GM12878 (cell line): ENCODE measurements at regions not wholly inside any gene's neighbourhood (a gene's known extent, or its start where the extent isn't known, plus 50 kb on each side); places are given as distances from the start of the nearest gene placed in this dataset.

Source experiments
- ATAC-seq: fragments of 200-7000 bp; cut with Tn5 transposase; 3 replicates; pipeline ENCODE4 v1.9.1; 2020; ENCODE audit warnings: mild to moderate bottlenecking, moderate library complexity
- BruUV-seq: library from RNA; stranded (reverse); fragments of 400-500 nt; replicated peaks from 2 replicates; lab custom pipeline; 2021; lab: Mats Ljungman, UMichigan
- CTCF ChIA-PET: fragments of 300-600 bp; sonication (Branson Sonifier 250); formaldehyde crosslinking; extraction: SDS; loops from one replicate; lab custom pipeline; 2021; ENCODE audit warnings: inconsistent platforms; lab: Yijun Ruan, JAX
- POLR2A ChIA-PET: fragments of 350-600 bp; formaldehyde crosslinking; extraction: SDS; loops from one replicate; lab custom pipeline; 2021; ENCODE audit warnings: inconsistent platforms; lab: Charles Lee
- RAD21 ChIA-PET: fragments of 300-600 bp; sonication (Branson Sonifier 250); formaldehyde crosslinking; loops from one replicate; lab custom pipeline; 2023; ENCODE audit warnings: antibody characterized with exemption; ENCODE audit not compliant: unreplicated experiment; lab: Charles Lee
- SMC1A ChIA-PET: fragments of 300-600 bp; sonication (Branson Sonifier 250); formaldehyde crosslinking; loops from one replicate; lab custom pipeline; 2023; ENCODE audit not compliant: unreplicated experiment, uncharacterized antibody; lab: Charles Lee
- DNase-seq: peaks from one replicate; pipeline ENCODE4 v3.0.0-alpha.2; 2011; ENCODE audit warnings: low read depth, low spot score
- FAIRE-seq: peaks from 3 replicates; lab custom pipeline; 2011; peaks lifted over from hg19 to GRCh38; lab: Jason Lieb, UNC
- H2AFZ ChIP-seq: 2 replicates; pipeline ENCODE4 v1.6.0; 2011; ENCODE audit warnings: low read depth, low read length, control low read depth; ENCODE audit not compliant: control insufficient read depth
- H3K27ac ChIP-seq: 2 replicates; pipeline ENCODE4 v1.5.1; 2011; ENCODE audit warnings: control low read depth; ENCODE audit not compliant: control insufficient read depth, insufficient read depth
- H3K27me3 ChIP-seq, 2 experiments: replicated peaks in 1 of 2; 2 replicates each; pipeline versions ENCODE4 v1.6.0 to v1.6.1; 2011; ENCODE audit warnings: low read length in 1 of 2; ENCODE audit not compliant: control insufficient read depth in 2 of 2, insufficient read depth in 2 of 2
- H3K36me3 ChIP-seq, 2 experiments: 2 replicates each; pipeline ENCODE4 v1.5.1; 2011; ENCODE audit warnings: low read length in 1 of 2; ENCODE audit not compliant: control insufficient read depth in 2 of 2, insufficient read depth in 2 of 2
- H3K4me1 ChIP-seq: 2 replicates; pipeline ENCODE4 v1.6.1; 2011; ENCODE audit warnings: mild to moderate bottlenecking, low read length, moderate library complexity, mixed read lengths; ENCODE audit not compliant: control insufficient read depth, insufficient read depth
- H3K4me2 ChIP-seq: 2 replicates; pipeline ENCODE4 v1.6.0; 2011; ENCODE audit warnings: control low read depth; ENCODE audit not compliant: control insufficient read depth, insufficient read depth
- H3K4me3 ChIP-seq: fragments of 200-600 bp; sonication (generic); 2 replicates; pipeline ENCODE4 v1.5.1; 2016
- H3K79me2 ChIP-seq: 2 replicates; pipeline ENCODE4 v1.6.0; 2011; ENCODE audit warnings: low read length; ENCODE audit not compliant: control insufficient read depth, insufficient read depth
- H3K9ac ChIP-seq: 2 replicates; pipeline ENCODE4 v1.8.0; 2011; ENCODE audit warnings: low read length, control low read depth, mixed read lengths; ENCODE audit not compliant: control insufficient read depth, insufficient read depth
- H3K9me3 ChIP-seq: replicated peaks from 3 replicates; pipeline ENCODE4 v1.5.1; 2011; ENCODE audit warnings: mild to moderate bottlenecking, low read length; ENCODE audit not compliant: control insufficient read depth, insufficient read depth
- H4K20me1 ChIP-seq: 2 replicates; pipeline ENCODE4 v1.6.0; 2011; ENCODE audit not compliant: control insufficient read depth, insufficient read depth
- FOXM1 ChIP-seq: IDR thresholded peaks from 2 replicates; pipeline ENCODE4 v1.6.1; 2012; ENCODE audit warnings: low read depth, mild to moderate bottlenecking, inconsistent platforms, low read length, moderate library complexity
- GATAD2B ChIP-seq: fragments of 450-650 bp; conservative IDR thresholded peaks from 2 replicates; pipeline ENCODE4 v1.6.1; 2017; ENCODE audit warnings: low read depth, mild to moderate bottlenecking, moderate library complexity
- MEF2A ChIP-seq: IDR thresholded peaks from 2 replicates; pipeline ENCODE4 v1.6.1; 2011; ENCODE audit warnings: low read depth, mild to moderate bottlenecking, low read length, moderate library complexity; ENCODE audit not compliant: insufficient read depth
- MYC ChIP-seq: IDR thresholded peaks from 2 replicates; pipeline ENCODE4 v1.6.1; 2011; ENCODE audit warnings: mild to moderate bottlenecking, low read length, moderate library complexity, inconsistent platforms; ENCODE audit not compliant: insufficient read depth, insufficient replicate concordance, insufficient read length, severe bottlenecking
- NBN ChIP-seq: fragments of 450-650 bp; IDR thresholded peaks from 2 replicates; pipeline ENCODE4 v1.6.1; 2016
- NFYA ChIP-seq: IDR thresholded peaks from 2 replicates; pipeline ENCODE4 v1.6.1; 2011; ENCODE audit warnings: low read depth, mild to moderate bottlenecking, low read length, improper control_type of control experiment, borderline replicate concordance
- NR2F1 ChIP-seq: fragments of 450-650 bp; conservative IDR thresholded peaks from 2 replicates; pipeline ENCODE4 v1.6.1; 2017; ENCODE audit warnings: mild to moderate bottlenecking
- NRF1 ChIP-seq: conservative IDR thresholded peaks from 2 replicates; pipeline ENCODE4 v1.6.1; 2011; ENCODE audit warnings: mild to moderate bottlenecking, low read depth, low read length, improper control_type of control experiment
- PRDM15 ChIP-seq: fragments of 450-650 bp; formaldehyde crosslinking; IDR thresholded peaks from 2 replicates; pipeline ENCODE4 v1.4.0; 2020; ENCODE audit warnings: mild to moderate bottlenecking, moderate library complexity
- RELA ChIP-seq: fragments of 450-650 bp; IDR thresholded peaks from 2 replicates; pipeline ENCODE4 v1.8.0; 2014; ENCODE audit warnings: borderline replicate concordance; ENCODE audit not compliant: partially characterized antibody
- STAT3 ChIP-seq: IDR thresholded peaks from 2 replicates; pipeline ENCODE4 v1.6.1; 2011; ENCODE audit warnings: low read depth, low read length, improper control_type of control experiment
- ZNF622 ChIP-seq: fragments of 450-650 bp; IDR thresholded peaks from 2 replicates; pipeline ENCODE4 v1.6.1; 2017; ENCODE audit warnings: mild to moderate bottlenecking, inconsistent platforms
- in situ Hi-C: fragments of 300-500 bp; cut with MboI; formaldehyde crosslinking; loops from 9 replicates; pipeline ENCODE4 v1.14.3; 2018; ENCODE audit warnings: mixed read lengths
- intact Hi-C: fragments of 100-400 bp; cut with micrococcal nuclease; formaldehyde crosslinking; loops from one replicate; pipeline ENCODE4 v1.14.2; 2022; ENCODE audit not compliant: unreplicated experiment

DNA sequence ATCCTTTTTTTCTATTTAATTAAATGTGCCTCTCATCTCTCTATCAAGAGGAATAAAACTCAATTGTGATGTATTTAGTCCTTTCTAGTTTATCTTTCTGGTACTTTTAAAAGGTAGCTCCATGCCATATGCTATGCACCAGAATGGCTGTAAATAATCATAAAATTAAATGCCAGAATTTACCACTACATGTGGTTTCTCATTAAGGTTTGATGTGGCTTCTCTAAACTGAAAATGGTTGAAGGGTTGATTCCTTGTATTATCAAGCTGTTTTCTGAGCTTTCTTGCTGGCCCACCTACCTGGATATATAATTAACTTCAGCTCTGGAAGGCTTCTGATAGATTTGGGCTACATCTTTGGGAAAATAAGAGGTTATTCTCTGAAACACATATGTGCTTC, 171.9 kb upstream of the RHOBTB1 start:
- FAIRE-seq (no peak), ATAC-seq (no peak), DNase-seq (no peak)
- in situ Hi-C loops (no loop called here), intact Hi-C loops (no loop called here)
- BruUV-seq, result no TSS peak
- H3K4me3 ChIP-seq, result no peak overlapping the region
- no peaks in the 10 kb centered on the region for H3K9me3 ChIP-seq
- no peak overlapping the region for H3K4me2 ChIP-seq
- peaks cover under 1% of the 10 kb centered on the region; the same call in 1 of the 2 replicates for H3K4me1 ChIP-seq
- H3K9ac ChIP-seq, result no peak overlapping the region
- ChIA-PET RAD21 (interaction anchor here (1.1 kb wide), 1 partner anchor 24 kb away, joined by 3 read pairs; no protein-coding TSS in a partner anchor), POLR2A (no interaction called here), CTCF (interaction anchor here (1.2 to 1.8 kb wide), 2 partner anchors 25 to 27 kb away, joined by 3 to 9 read pairs; no protein-coding TSS in a partner anchor), SMC1A (interaction anchor here (1.1 kb wide), 1 partner anchor 12 kb away, joined by 3 read pairs; no protein-coding TSS in a partner anchor)
- H4K20me1 ChIP-seq, result no peaks in the 10 kb centered on the region
- no peaks in the 10 kb centered on the region for H3K27me3 ChIP-seq
- no peak overlapping the region for H3K27ac ChIP-seq
- H2AFZ ChIP-seq, result no peak overlapping the region
- no peaks in the 10 kb centered on the region for H3K79me2 ChIP-seq
- no peaks in the 10 kb centered on the region for H3K36me3 ChIP-seq
- TF ChIP-seq MYC, result no peak
- TF ChIP-seq NR2F1, result no peak
- no peak for TF ChIP-seq NBN
- TF ChIP-seq ZNF622, result no peak
- TF ChIP-seq RELA, result no peak
- TF ChIP-seq NRF1, result no peak
- TF ChIP-seq MEF2A, result no peak
- TF ChIP-seq NFYA, result no peak
- no peak for TF ChIP-seq STAT3
- no peak for TF ChIP-seq PRDM15 (CRISPR knock-in tag)
- no peak for TF ChIP-seq FOXM1
- no peak for TF ChIP-seq GATAD2B
